Central memory CD8-positive, alpha-beta T cell (primary cell): ENCODE measurements at regions not wholly inside any gene's neighbourhood (a gene's known extent, or its start where the extent isn't known, plus 50 kb on each side); places are given as distances from the start of the nearest gene placed in this dataset.

Source experiments
- ATAC-seq: fragments of 150-1000 bp; cut with Tn5 transposase; replicated peaks from 2 replicates; pipeline ENCODE4 v1.10.0; 2022; ENCODE audit warnings: mild to moderate bottlenecking, moderate FRiP score, moderate number of reproducible peaks; ENCODE audit not compliant: poor library complexity, severe bottlenecking; ENCODE audit errors: extremely low read depth
- DNase-seq, 2 donors: peaks; one replicate each; pipeline ENCODE4 v3.0.0; 2021; ENCODE audit warnings: low spot score in 2 of 2
- H3K27ac Mint-ChIP-seq: one replicate; pipeline ENCODE4 v1.8.0; 2022; ENCODE audit warnings: low read depth, mild to moderate bottlenecking, moderate library complexity, mixed read lengths
- H3K27me3 Mint-ChIP-seq: one replicate; pipeline ENCODE4 v1.8.0; 2022; ENCODE audit warnings: mixed read lengths
- H3K36me3 Mint-ChIP-seq: one replicate; pipeline ENCODE4 v1.8.0; 2022; ENCODE audit warnings: mild to moderate bottlenecking, moderate library complexity, mixed read lengths; ENCODE audit not compliant: insufficient read depth
- H3K4me1 Mint-ChIP-seq: one replicate; pipeline ENCODE4 v1.8.0; 2022; ENCODE audit warnings: mixed read lengths
- H3K4me3 Mint-ChIP-seq: one replicate; pipeline ENCODE4 v1.8.0; 2022; ENCODE audit warnings: mild to moderate bottlenecking, moderate library complexity, mixed read lengths
- H3K9me3 Mint-ChIP-seq: one replicate; pipeline ENCODE4 v1.8.0; 2022; ENCODE audit warnings: mixed read lengths

GRCh38 chr2:17085546-17086202 is 420.0 kb upstream of the CYRIA start:
- H3K4me1 Mint-ChIP-seq = no peaks in the 10 kb centered on the region
- no peak overlapping the region for H3K4me3 Mint-ChIP-seq
- H3K27ac Mint-ChIP-seq = no peak overlapping the region
- ATAC-seq = no peak
- H3K36me3 Mint-ChIP-seq = peaks cover 3% of the 10 kb centered on the region
- DNase-seq = no peak
- peaks cover 13% of the 10 kb centered on the region for H3K9me3 Mint-ChIP-seq
- H3K27me3 Mint-ChIP-seq = no peaks in the 10 kb centered on the region

DNA sequence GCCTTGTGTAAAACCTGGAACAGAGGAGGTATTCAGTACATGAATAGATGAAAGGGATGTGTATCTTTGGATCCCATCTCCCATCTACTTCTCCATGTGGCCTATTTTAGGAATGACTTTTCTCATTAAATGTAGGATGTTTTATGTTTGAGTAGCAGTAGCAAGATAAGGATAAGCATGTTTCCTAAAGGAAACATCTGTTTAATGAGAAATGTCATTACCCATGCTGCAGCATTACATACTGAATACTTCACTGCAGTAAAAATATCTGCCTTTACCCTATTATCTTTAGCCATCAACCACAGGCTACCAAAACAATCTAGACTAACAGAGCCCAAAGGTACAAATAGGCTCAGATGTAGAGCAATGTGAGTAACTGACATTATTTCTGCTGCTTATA is 419.2 kb upstream of the CYRIA start:
- ATAC-seq = no peak

DNA sequence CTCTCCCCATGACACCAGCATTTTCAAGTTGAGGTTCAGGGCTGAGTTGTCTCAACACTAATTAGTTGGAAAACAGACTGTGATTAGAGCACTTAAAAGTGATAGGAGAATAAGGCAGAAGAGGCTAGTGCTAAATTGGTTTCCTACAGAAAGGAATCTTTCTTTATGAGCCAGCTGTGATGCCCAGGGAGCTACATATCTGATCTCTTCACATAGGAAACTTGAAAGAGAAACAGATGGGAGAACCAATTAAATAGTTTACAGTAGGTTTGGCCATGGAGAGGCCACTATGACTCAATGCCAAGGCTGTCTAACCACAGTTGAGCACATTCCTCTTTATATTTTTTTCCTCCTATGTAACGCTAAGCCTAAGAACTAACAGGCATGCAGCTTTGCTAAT is 418.3 kb upstream of the CYRIA start:
- peaks cover 3% of the 10 kb centered on the region for H3K36me3 Mint-ChIP-seq

More for the DNA sequence above, 419.2 kb upstream of the CYRIA start:
- no peaks in the 10 kb centered on the region for H3K4me1 Mint-ChIP-seq
- peaks cover 20% of the 10 kb centered on the region for H3K9me3 Mint-ChIP-seq
- DNase-seq = no peak
- peaks cover 3% of the 10 kb centered on the region for H3K36me3 Mint-ChIP-seq
- H3K27me3 Mint-ChIP-seq = no peaks in the 10 kb centered on the region
- H3K27ac Mint-ChIP-seq = no peak overlapping the region
- H3K4me3 Mint-ChIP-seq = no peak overlapping the region

GRCh38 chr2:17079262-17079661 is 413.6 kb upstream of the CYRIA start:
- no peak for DNase-seq
- Mint-ChIP-seq H3K9me3 (peaks cover 31% of the 10 kb centered on the region), H3K4me1 (no peaks in the 10 kb centered on the region), H3K27me3 (no peaks in the 10 kb centered on the region), H3K27ac (no peak overlapping the region), H3K4me3 (no peak overlapping the region), H3K36me3 (peaks cover 3% of the 10 kb centered on the region)
- no peak for ATAC-seq

More for the DNA sequence above, 418.3 kb upstream of the CYRIA start:
- no peak for ATAC-seq
- H3K4me3 Mint-ChIP-seq = no peak overlapping the region
- H3K9me3 Mint-ChIP-seq = peaks cover 25% of the 10 kb centered on the region
- no peak overlapping the region for H3K27ac Mint-ChIP-seq
- H3K27me3 Mint-ChIP-seq = no peaks in the 10 kb centered on the region
- no peaks in the 10 kb centered on the region for H3K4me1 Mint-ChIP-seq
- DNase-seq = no peak

DNA sequence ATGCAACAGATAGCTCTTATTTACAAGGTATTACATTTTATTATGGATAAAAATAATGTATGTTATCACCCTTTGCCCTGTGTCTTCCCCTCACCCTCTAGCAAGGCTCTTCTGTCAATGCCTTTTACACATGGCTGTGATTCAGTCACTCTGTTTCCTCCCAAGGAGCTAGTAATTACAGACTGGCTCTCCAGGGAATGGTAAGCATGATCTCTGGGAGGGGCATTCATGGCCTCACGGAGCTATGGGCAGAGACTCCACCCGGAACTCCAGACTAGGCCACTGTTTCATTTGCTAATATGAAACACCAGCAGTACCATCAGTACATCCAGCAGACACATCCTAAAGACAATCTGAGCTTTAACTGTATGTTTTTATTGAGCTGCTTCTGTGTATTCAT is 410.9 kb upstream of the CYRIA start:
- no peaks in the 10 kb centered on the region for H3K27me3 Mint-ChIP-seq
- ATAC-seq (no peak), DNase-seq (no peak)
- H3K36me3 Mint-ChIP-seq = no peaks in the 10 kb centered on the region
- no peak overlapping the region for H3K4me3 Mint-ChIP-seq
- no peaks in the 10 kb centered on the region for H3K4me1 Mint-ChIP-seq
- no peak overlapping the region for H3K27ac Mint-ChIP-seq
- peaks cover 37% of the 10 kb centered on the region for H3K9me3 Mint-ChIP-seq

GRCh38 chr2:17070711-17071110 is 405.1 kb upstream of the CYRIA start:
- peaks cover 9% of the 10 kb centered on the region for H3K9me3 Mint-ChIP-seq
- H3K36me3 Mint-ChIP-seq = no peaks in the 10 kb centered on the region
- DNase-seq = no peak
- no peak overlapping the region for H3K27ac Mint-ChIP-seq
- H3K4me1 Mint-ChIP-seq = no peaks in the 10 kb centered on the region
- no peak overlapping the region for H3K4me3 Mint-ChIP-seq
- H3K27me3 Mint-ChIP-seq = no peaks in the 10 kb centered on the region
- no peak for ATAC-seq

DNA sequence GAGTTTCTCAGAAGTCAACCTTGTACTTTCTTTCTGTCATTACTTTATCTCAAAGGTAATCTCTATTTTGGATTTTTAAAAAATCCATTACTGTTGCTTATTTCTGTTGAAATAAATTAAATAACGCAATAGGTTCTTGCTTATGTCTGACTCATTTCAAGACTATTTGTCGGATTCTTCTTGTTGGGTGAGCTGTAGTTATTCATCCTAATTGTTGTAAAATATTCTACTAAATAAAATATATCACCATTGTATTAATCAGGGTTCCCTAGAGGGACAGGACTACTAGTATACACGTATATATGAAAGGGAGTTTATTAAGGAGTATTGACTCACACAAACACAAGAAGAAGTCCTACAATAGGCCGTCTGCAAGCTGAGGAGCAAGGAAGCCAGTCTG is 403.9 kb upstream of the CYRIA start:
- Mint-ChIP-seq H3K9me3 (peaks cover 8% of the 10 kb centered on the region), H3K27ac (no peak overlapping the region), H3K36me3 (no peaks in the 10 kb centered on the region), H3K4me1 (no peaks in the 10 kb centered on the region), H3K4me3 (no peak overlapping the region), H3K27me3 (no peaks in the 10 kb centered on the region)
- ATAC-seq (no peak), DNase-seq (no peak)

- no peak for ATAC-seq
- peaks cover 2% of the 10 kb centered on the region for H3K9me3 Mint-ChIP-seq
- H3K4me3 Mint-ChIP-seq = no peak overlapping the region
- no peak for DNase-seq
- H3K27ac Mint-ChIP-seq = no peak overlapping the region
- H3K4me1 Mint-ChIP-seq = no peaks in the 10 kb centered on the region
- H3K36me3 Mint-ChIP-seq = no peaks in the 10 kb centered on the region
- no peaks in the 10 kb centered on the region for H3K27me3 Mint-ChIP-seq
Measured at GRCh38 chr2:17068021-17068420, 402.4 kb upstream of the CYRIA start.

DNA sequence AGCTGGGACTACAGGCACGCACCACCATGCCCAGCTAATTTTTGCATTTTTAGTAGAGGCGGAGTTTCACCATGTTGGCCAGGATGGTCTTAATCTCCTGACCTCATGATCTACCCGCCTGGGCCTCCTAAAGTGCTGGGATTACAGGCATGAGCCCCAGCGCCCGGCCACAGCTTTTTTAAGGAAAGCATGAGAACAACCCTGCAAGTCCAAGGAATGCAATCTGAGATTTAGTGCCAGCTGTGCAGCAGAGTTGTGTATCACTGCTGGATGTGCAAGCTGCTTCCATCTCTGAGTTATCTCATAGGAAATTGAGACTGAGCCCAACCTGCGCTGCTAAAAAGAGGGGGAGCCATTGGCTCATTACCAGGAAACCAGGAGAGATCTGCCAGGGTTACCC is 399.9 kb upstream of the CYRIA start:
- H3K27ac Mint-ChIP-seq = no peak overlapping the region
- H3K4me1 Mint-ChIP-seq = no peaks in the 10 kb centered on the region
- H3K36me3 Mint-ChIP-seq = no peaks in the 10 kb centered on the region
- H3K4me3 Mint-ChIP-seq = no peak overlapping the region
- H3K9me3 Mint-ChIP-seq = peaks cover 10% of the 10 kb centered on the region
- DNase-seq (no peak), ATAC-seq (no peak)
- no peaks in the 10 kb centered on the region for H3K27me3 Mint-ChIP-seq

- H3K4me3 Mint-ChIP-seq = no peak overlapping the region
- peaks cover 16% of the 10 kb centered on the region for H3K9me3 Mint-ChIP-seq
- H3K27ac Mint-ChIP-seq = no peak overlapping the region
- no peaks in the 10 kb centered on the region for H3K36me3 Mint-ChIP-seq
- no peaks in the 10 kb centered on the region for H3K27me3 Mint-ChIP-seq
- ATAC-seq = no peak
- no peak for DNase-seq
- H3K4me1 Mint-ChIP-seq = no peaks in the 10 kb centered on the region
Measured at GRCh38 chr2:17061028-17061427, 395.4 kb upstream of the CYRIA start.

GRCh38 chr2:17059458-17059857 is 393.8 kb upstream of the CYRIA start:
- Mint-ChIP-seq H3K4me3 (no peak overlapping the region), H3K27me3 (no peaks in the 10 kb centered on the region), H3K36me3 (no peaks in the 10 kb centered on the region), H3K9me3 (peaks cover 16% of the 10 kb centered on the region), H3K27ac (no peak overlapping the region), H3K4me1 (no peaks in the 10 kb centered on the region)
- no peak for DNase-seq
- ATAC-seq = no peak

DNA sequence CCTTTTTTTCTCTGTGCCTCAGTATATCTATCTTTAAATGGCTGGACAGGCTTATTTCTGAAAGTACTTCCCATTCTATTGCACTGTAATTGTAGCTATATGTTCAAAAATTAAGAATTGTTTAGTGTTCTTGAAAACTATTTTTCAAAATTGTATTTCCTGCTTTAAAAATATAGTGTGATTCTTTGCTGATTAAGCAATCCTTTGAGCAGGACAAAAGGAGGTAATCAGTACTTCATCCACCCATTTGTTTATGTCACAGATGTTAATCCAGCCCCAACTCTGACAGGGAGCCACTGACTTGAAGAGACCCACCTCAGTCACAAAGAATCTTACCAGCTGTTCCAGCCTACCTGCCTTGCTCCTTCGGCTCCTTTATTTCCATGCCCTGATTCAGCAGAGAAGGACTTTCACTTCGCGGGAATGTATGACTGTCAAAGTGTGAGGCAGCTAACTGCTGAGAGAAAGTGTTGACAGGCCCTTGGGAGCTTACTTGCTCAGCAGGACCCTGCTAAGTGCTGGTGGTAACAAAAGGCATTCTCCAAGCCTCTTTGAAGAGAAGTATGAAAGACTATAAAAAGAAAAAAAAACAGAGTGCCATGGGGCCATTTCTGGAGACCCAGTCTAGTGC is 393.3 kb upstream of the CYRIA start:
- Mint-ChIP-seq H3K4me1 (no peaks in the 10 kb centered on the region), H3K27ac (no peak overlapping the region), H3K36me3 (no peaks in the 10 kb centered on the region), H3K4me3 (no peak overlapping the region), H3K9me3 (peaks cover 16% of the 10 kb centered on the region), H3K27me3 (no peaks in the 10 kb centered on the region)
- DNase-seq (no peak), ATAC-seq (no peak)

DNA sequence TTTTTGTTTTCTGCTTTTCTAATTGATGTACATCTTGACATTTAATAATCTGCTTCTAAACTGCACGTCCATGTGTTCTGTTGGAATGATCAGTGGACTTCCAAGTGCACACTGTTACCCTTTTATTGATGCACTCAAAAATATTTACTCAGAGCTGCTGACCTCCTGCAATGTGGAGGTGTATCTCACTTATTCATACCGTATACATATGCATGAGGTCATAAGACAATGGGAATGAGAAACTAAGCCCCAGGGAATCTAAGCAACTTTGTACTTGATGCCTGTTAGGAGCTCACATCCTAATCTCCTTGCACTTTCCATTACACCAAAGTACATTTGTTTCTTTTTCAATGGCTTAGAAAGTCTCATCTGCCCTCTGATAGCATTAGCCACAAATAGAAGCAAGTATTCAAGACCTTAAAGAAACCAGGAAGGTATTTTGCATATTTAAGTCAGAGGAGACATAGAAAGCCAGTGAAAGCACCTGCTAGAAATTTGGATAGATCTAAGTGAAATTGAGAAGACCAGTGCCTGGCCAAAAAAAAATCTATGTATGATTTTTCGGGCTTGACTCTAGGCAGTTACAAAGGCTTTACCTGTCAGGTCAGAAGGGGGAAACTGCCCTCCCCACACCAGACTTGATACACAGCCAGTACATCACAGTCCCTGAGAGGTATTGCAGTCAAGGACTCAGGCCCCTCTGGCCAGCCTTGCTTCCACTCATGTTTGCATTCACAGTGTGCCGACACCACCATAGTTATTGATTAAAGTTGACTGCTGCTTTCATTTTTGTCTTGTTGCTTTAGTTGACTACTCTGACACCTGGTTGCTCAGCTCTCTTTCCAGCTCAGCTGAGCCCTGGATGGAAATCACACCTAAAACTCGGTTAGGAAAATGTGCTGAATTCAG is 391.7 kb upstream of the CYRIA start:
- Mint-ChIP-seq H3K36me3 (no peaks in the 10 kb centered on the region), H3K4me1 (no peaks in the 10 kb centered on the region), H3K27me3 (no peaks in the 10 kb centered on the region), H3K4me3 (no peak overlapping the region), H3K9me3 (peaks cover 18% of the 10 kb centered on the region), H3K27ac (no peak overlapping the region)
- DNase-seq = no peak
- no peak for ATAC-seq
